ENCODE measurements at regions not wholly inside any gene's neighbourhood (a gene's known extent, or its start where the extent isn't known, plus 50 kb on each side); places are given as distances from the start of the nearest gene placed in this dataset.
"Not testable (repeated sequence)": the region's sequence is repeated elsewhere in the genome, so short reads cannot be mapped to it uniquely, and the experiment has no call there.

DNA sequence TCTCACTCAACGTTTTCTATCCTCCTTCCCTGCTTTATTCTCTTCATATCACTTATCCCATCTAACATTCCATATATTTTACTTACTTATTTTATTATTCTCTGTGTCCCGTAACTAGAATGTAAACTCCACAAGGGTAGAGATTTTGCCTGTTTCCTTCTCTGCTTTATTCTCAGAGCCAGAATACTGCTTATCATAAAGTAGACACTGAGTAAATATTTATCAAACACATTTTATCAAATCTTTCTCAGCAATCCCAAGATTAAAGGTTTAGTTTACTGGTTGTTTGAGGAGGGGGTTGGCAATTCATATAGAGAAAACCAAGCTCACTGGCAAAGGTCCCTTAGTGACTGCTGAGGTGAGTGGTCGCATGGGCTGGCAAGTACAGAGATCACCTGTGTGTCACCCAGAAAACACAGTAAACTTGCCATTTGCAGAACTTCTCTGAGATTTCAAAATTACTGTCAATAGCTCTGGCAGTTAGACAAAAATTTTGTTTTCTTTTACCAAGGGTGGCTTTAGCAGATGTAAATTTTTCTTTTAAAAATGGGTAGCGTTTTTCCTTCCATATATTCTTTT lies 662.4 kb downstream of the UTRN start:
- peaks cover 6% of the 10 kb centered on the region for H3K27me3 Mint-ChIP-seq (ENCODE audit: insufficient read depth)
- intact Hi-C loops (cut with micrococcal nuclease): no loop called here
- H3K4me1 Mint-ChIP-seq (ENCODE audit: low read depth): no peaks in the 10 kb centered on the region
- DNase-seq (ENCODE audit: low spot score): no peak
- no peaks in the 10 kb centered on the region for H3K36me3 Mint-ChIP-seq (ENCODE audit: low read depth)
- H3K4me3 Mint-ChIP-seq: no peak overlapping the region
- H3K27ac Mint-ChIP-seq: no peak overlapping the region
- H3K9me3 Mint-ChIP-seq: no peaks in the 10 kb centered on the region

DNA sequence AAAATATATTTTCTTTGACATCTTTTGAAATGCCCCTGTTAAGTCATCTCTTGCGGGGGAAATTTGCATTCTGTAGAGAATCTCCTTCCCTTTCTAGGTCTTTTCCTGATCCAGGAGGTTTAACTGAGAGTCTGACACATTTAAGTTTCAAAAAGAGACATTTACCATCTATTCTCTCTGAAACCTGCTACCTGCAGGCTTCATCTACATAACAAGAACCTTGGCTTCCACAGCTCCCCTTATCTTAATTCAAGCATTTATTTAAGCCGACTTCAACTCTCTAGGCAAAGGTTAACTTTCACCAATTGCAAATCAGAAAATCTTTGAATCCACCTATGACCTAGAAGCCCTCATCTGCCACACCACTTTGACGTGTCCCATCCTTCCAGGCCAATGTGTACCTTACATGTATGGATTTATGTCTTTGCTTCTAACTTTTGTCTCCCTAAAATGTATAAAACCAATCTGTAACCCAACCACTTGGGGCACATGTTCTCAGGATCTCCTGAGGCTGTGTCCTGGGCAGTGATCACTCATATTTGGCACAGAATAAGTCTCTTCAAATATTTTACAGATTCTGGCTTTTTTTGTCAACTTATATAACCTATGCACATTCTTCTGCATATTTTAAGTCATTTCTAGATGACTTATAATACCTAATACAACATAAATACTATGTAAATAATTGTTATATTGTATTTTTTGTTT lies 666.7 kb downstream of the UTRN start:
- no peaks in the 10 kb centered on the region for H3K9me3 Mint-ChIP-seq
- DNase-seq (ENCODE audit: low spot score): no peak
- no peaks in the 10 kb centered on the region for H3K36me3 Mint-ChIP-seq (ENCODE audit: low read depth)
- H3K4me3 Mint-ChIP-seq: no peak overlapping the region
- intact Hi-C loops (cut with micrococcal nuclease): no loop called here
- peaks cover 3% of the 10 kb centered on the region for H3K27me3 Mint-ChIP-seq (ENCODE audit: insufficient read depth)
- H3K27ac Mint-ChIP-seq: no peak overlapping the region
- H3K4me1 Mint-ChIP-seq (ENCODE audit: low read depth): no peaks in the 10 kb centered on the region

DNA sequence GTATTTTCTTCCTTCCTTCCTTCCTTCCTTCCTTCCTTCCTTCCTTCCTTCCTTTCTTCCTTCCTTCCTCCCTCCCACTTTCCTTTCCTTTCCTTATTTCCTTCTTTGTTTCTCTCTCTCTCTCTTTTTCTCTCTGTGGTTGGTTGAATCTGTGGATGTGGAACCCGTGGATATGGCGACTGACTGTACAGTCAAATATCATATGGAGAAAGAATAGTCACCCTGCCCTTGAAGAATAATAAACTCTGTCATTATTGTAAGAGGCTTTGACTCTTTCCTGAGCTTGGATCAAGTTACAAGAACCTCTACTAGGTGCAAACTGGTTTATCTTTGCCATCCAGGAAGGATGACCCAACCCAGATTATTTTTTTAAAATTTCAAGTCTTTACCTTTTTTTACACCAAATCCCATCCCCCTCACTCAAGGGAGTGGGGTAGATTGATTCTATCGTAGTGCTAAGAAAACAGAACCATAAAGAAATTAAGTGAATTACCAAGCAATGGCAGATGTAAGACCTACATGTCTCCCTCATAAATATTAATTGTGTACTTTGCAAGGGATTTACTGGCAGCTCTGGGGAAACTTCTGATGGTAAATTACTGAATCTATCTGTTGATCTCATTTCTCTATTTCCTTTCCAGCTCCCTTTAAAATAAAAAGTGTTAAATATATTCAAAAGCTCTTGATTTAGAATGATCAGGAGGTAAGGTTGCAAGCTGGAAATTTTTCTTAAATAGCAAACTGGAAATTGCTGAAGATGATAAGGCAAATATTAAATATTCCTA lies 667.5 kb downstream of the UTRN start:
- no peaks in the 10 kb centered on the region for H3K4me1 Mint-ChIP-seq (ENCODE audit: low read depth)
- H3K27me3 Mint-ChIP-seq (ENCODE audit: insufficient read depth): peaks cover 3% of the 10 kb centered on the region
- H3K9me3 Mint-ChIP-seq: no peaks in the 10 kb centered on the region
- H3K36me3 Mint-ChIP-seq (ENCODE audit: low read depth): no peaks in the 10 kb centered on the region
- no peak overlapping the region for H3K27ac Mint-ChIP-seq
- DNase-seq (ENCODE audit: low spot score): no peak
- H3K4me3 Mint-ChIP-seq: no peak overlapping the region
- intact Hi-C loops (cut with micrococcal nuclease): no loop called here

DNA sequence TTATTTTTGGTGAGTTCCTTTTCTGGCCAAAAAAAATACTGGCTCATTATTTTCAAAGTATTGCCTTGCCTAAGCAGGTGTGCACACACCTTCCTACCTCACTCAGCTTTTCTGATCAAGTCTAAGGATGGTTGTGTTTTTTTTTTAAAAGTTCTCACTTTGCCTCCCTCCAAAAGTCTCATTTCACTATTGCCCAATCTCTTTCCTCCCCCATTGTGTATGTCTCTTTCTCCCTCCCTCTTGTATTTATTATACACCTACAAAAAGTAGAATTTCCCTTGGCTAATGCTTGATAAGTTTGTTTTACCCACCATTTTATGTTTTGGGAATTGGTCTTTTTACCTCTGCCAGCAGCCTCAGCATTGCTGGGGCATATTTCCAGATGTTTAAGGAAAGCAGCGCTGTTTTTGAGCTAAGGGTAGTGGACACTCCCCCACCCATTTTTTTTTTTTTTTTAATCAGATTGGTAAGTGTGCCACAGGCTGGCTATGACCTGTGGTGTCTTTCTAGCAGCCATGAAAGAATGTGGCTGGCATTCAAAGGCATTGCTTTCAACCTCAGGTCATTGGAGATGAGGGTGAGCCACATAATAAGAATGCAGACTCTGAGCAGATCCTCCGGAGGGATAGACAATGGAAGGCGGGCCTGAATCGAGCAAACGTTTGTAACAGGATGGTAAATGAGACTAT lies 668.6 kb downstream of the UTRN start:
- Mint-ChIP-seq H3K27me3 (ENCODE audit: insufficient read depth) (peaks cover 3% of the 10 kb centered on the region), H3K9me3 (no peaks in the 10 kb centered on the region), H3K4me3 (no peak overlapping the region), H3K36me3 (ENCODE audit: low read depth) (no peaks in the 10 kb centered on the region), H3K27ac (no peak overlapping the region), H3K4me1 (ENCODE audit: low read depth) (no peaks in the 10 kb centered on the region)
- no peak for DNase-seq (ENCODE audit: low spot score)
- intact Hi-C loops (cut with micrococcal nuclease): no loop called here

DNA sequence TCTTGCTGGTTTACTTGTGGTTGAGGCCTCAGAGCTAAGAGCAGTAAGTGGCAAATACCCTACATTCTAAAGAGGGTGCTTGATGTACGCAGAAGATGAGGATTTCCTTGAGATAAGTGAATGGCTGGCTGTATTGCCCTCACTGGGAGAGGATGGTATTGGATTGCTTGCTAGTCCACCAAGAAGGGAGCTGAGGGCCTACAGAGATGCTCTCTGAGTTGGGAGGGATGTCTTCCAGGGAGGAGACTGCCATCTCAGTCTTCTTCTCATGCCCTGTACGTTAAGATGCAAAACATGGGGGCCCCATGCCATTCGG lies 669.1 kb downstream of the UTRN start:
- Mint-ChIP-seq H3K4me3 (no peak overlapping the region), H3K4me1 (ENCODE audit: low read depth) (no peaks in the 10 kb centered on the region), H3K9me3 (no peaks in the 10 kb centered on the region), H3K36me3 (ENCODE audit: low read depth) (no peaks in the 10 kb centered on the region), H3K27me3 (ENCODE audit: insufficient read depth) (peaks cover 3% of the 10 kb centered on the region), H3K27ac (no peak overlapping the region)
- intact Hi-C loops (cut with micrococcal nuclease): no loop called here
- DNase-seq (ENCODE audit: low spot score): no peak

DNA sequence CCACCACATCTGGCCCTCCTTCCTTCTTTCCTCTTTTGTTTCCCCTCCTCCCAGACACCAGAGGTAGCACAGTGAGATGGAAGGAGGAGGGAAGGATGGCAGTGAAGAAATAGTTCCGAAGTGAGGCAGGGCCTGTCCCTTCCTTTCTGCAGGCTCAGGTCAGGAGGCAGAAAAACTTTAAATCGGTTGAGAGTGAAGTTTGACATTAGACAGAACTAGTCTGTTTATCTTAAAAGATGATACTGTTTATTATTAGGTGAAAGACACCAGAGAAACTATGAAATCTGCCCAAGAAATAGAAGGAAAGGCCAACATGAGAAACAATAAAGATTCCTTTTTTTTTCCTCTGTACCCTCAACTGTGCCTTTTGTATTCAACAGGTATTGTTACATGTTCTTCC lies 670.3 kb downstream of the UTRN start:
- no peaks in the 10 kb centered on the region for H3K4me1 Mint-ChIP-seq (ENCODE audit: low read depth)
- intact Hi-C loops (cut with micrococcal nuclease): no loop called here
- no peak overlapping the region for H3K4me3 Mint-ChIP-seq
- no peaks in the 10 kb centered on the region for H3K9me3 Mint-ChIP-seq
- H3K36me3 Mint-ChIP-seq (ENCODE audit: low read depth): no peaks in the 10 kb centered on the region
- DNase-seq (ENCODE audit: low spot score): no peak
- peaks cover 6% of the 10 kb centered on the region for H3K27me3 Mint-ChIP-seq (ENCODE audit: insufficient read depth)
- no peak overlapping the region for H3K27ac Mint-ChIP-seq

DNA sequence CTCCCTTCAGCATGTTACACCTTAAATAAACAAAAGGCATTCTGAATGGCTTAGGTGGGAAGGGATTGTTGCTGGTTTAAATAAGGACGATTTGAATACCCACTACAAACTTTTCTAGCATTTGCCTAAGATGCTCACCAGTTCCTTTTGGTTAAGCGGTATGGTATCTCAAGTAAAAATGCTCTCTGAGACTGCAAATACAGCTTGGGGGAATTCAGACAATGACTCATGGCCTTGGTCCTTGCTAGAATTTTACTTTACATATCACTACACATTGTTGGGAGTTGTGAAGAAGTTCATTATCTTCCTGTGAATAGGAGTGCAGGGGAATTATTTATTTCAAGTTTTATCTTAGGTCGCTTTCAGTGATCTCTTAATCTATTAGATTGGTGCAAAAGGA lies 670.7 kb downstream of the UTRN start:
- Mint-ChIP-seq H3K27ac (no peak overlapping the region), H3K4me3 (no peak overlapping the region), H3K4me1 (ENCODE audit: low read depth) (no peaks in the 10 kb centered on the region), H3K36me3 (ENCODE audit: low read depth) (no peaks in the 10 kb centered on the region), H3K27me3 (ENCODE audit: insufficient read depth) (peaks cover 6% of the 10 kb centered on the region), H3K9me3 (no peaks in the 10 kb centered on the region)
- no peak for DNase-seq (ENCODE audit: low spot score)
- intact Hi-C loops (cut with micrococcal nuclease): no loop called here

DNA sequence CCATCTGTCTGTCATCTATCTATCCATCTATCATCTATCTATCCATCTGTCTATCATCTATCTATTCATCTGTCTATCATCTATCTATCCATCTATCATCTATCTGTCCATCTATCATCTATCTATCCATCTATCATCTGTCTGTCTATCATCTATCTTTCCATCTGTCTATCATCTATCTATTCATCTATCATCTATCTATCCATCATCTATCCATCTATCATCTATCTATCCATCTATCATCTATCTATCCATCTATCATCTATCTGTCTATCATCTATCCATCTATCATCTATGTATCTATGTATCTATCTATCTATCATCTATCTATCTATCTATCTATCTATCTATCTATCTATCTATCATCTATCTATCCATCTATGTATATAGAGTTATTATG lies 671.6 kb downstream of the UTRN start:
- intact Hi-C loops (cut with micrococcal nuclease); H3K4me3 Mint-ChIP-seq; H3K27me3 Mint-ChIP-seq (ENCODE audit: insufficient read depth); H3K27ac Mint-ChIP-seq; DNase-seq (ENCODE audit: low spot score); H3K36me3 Mint-ChIP-seq (ENCODE audit: low read depth); H3K4me1 Mint-ChIP-seq (ENCODE audit: low read depth); H3K9me3 Mint-ChIP-seq: not testable (repeated sequence)

DNA sequence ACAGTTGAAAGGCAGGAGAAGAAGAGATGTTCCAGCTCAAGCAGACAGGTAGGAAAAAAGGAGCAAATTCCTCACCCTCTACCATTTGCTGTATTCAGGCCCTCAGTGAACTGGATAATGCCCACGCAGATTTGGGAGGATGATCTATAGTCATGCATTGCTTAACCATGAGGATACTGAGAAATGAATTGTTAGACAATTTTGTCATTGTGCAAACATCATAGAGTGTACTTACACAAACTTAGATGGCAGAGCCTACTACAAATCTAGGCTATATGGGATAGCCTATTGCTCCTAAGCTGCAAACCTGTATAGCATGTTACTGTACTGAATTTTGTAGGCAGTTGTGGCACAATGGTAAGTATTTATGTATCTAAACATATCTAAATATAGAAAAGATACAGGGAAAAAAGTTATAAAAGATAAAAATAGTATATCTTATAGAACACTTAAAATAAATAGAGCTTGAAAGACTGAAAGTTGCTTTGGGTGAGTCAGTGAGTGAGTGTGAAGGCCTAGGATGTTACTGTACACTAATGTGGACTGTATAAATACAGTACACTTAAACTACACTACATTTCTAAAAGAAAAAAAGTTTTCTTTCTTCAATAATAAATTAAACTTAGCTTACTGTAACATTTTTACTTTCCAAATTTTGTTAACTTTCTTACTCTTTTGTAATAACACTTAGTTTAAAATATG lies 672.3 kb downstream of the UTRN start:
- H3K4me1 Mint-ChIP-seq (ENCODE audit: low read depth): no peaks in the 10 kb centered on the region
- peaks cover 7% of the 10 kb centered on the region for H3K27me3 Mint-ChIP-seq (ENCODE audit: insufficient read depth)
- H3K4me3 Mint-ChIP-seq: no peak overlapping the region
- DNase-seq (ENCODE audit: low spot score): no peak
- no peak overlapping the region for H3K27ac Mint-ChIP-seq
- H3K9me3 Mint-ChIP-seq: no peaks in the 10 kb centered on the region
- intact Hi-C loops (cut with micrococcal nuclease): no loop called here
- H3K36me3 Mint-ChIP-seq (ENCODE audit: low read depth): no peaks in the 10 kb centered on the region

DNA sequence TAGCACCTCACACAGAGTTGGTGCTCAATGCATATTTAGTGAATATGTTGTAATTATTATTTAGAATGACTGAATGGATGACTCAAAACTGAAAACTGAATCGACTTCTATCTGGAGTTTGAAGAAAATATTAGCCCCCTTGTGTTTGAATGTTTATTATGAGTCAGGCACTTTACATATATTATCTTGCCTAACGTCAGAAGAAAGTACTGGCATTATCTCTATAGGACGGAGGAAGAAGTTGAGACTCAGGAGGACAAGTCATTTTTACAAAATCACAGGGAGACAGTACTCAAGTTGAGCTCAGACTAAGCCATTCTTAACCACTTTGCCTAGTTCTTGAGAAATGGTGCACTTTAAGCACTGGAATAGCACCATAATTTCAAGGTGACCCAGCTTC lies 684.0 kb downstream of the UTRN start:
- no peak for DNase-seq (ENCODE audit: low spot score)
- Mint-ChIP-seq H3K4me1 (ENCODE audit: low read depth) (no peaks in the 10 kb centered on the region), H3K27me3 (ENCODE audit: insufficient read depth) (peaks cover 6% of the 10 kb centered on the region), H3K27ac (no peak overlapping the region), H3K36me3 (ENCODE audit: low read depth) (no peaks in the 10 kb centered on the region), H3K4me3 (no peak overlapping the region), H3K9me3 (no peaks in the 10 kb centered on the region)
- intact Hi-C loops (cut with micrococcal nuclease): no loop called here

DNA sequence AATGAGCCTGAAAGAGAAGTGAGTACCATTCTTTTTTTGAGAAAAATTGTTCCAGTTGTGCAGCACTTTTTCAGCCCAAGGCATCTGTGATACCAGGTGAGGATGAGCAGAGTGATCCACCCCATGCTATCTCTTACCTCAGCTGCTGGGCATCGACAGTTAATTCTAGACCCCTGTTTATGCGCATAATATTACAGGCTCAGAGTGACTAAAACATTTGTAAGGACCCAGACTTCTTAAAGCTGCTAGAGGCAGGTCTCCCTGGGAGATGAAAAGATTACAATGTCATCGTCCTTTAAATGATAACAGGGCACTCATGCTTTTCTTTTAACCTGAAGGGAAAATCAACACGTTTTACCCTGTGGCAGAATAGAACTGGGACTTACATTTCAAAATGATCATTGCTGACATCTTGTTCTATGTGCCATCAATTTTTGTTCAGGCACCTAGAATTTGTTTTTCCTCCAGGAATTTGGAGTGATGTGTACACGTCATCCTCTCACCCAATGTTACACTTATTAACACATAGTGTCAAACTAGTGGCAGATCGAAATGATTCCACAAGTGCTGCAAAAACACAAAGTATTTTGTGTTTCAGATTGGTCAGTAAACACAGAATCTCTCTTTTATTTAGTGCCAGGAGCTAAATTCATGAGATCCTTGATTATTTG lies 684.6 kb downstream of the UTRN start:
- Mint-ChIP-seq H3K4me1 (ENCODE audit: low read depth) (no peaks in the 10 kb centered on the region), H3K27me3 (ENCODE audit: insufficient read depth) (peaks cover 6% of the 10 kb centered on the region), H3K36me3 (ENCODE audit: low read depth) (no peaks in the 10 kb centered on the region), H3K27ac (no peak overlapping the region), H3K9me3 (no peaks in the 10 kb centered on the region), H3K4me3 (no peak overlapping the region)
- intact Hi-C loops (cut with micrococcal nuclease): no loop called here
- no peak for DNase-seq (ENCODE audit: low spot score)

DNA sequence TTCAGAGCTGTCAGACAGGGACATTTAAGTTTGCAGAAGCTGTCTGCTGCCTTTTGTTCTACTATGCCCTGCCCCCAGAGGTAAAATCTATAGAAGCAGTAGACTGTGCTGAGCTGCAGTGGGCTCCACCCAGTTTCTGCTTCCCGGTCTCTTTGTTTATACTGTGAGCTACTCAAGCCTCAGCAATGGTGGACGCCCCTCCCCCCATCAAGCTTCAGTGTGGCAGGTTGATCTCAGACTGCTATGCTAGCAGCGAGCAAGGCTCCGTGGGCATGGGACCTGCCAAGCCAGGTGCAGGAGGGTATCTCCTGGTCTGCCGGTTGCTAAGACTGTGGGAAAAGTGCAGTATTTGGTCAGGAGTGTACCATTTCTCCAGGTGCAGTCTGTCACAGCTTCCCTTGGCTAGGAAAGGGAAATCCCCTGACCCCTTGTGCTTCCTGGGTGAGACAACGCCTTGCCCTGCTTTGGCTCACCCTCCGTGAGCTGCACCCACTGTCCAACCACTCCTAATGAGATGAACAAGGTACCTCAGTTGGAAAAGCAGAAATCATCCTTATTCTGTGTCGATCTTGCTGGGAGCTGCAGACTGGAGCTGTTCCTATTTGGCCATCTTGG lies 692.2 kb downstream of the UTRN start:
- DNase-seq (ENCODE audit: low spot score); H3K4me1 Mint-ChIP-seq (ENCODE audit: low read depth); H3K27ac Mint-ChIP-seq; intact Hi-C loops (cut with micrococcal nuclease); H3K4me3 Mint-ChIP-seq; H3K36me3 Mint-ChIP-seq (ENCODE audit: low read depth); H3K9me3 Mint-ChIP-seq: not testable (repeated sequence)
- H3K27me3 Mint-ChIP-seq (ENCODE audit: insufficient read depth): peaks cover 14% of the 10 kb centered on the region

All from activated T-helper 1 cell treated with anti-CD3 and anti-CD28 coated beads, Interleukin-12 subunit alpha, Interleukin-12 subunit beta, Interleukin-2, Interleukin-4 antibody, amounts not matched to agents 30 ng/mL and 10 ng/mL and 1 ng/mL, durations not matched to agents 14 hours and 24 hours and 36 hours (primary cell).